Fibroblast of pulmonary artery (primary cell): ENCODE measurements at regions not wholly inside any gene's neighbourhood (a gene's known extent, or its start where the extent isn't known, plus 50 kb on each side); places are given as distances from the start of the nearest gene placed in this dataset.

Experiments used
- DNase-seq: peaks from one replicate; pipeline ENCODE4 v3.0.0-alpha.2; 2010; ENCODE audit warnings: low read depth
- H3K4me3 ChIP-seq: replicated peaks from 2 replicates; pipeline ENCODE4 v1.5.1; 2011; ENCODE audit warnings: low read depth, mild to moderate bottlenecking, control low read depth, low read length, moderate library complexity
- CTCF ChIP-seq: IDR thresholded peaks from 2 replicates; pipeline ENCODE4 v1.5.1; 2011; ENCODE audit warnings: mild to moderate bottlenecking, control low read depth, low read length, inconsistent platforms; ENCODE audit errors: missing control alignments

- no peak for TF ChIP-seq CTCF
- DNase-seq = no peak
- H3K4me3 ChIP-seq = no peak overlapping the region
Observed at GRCh38 chr3:148369381-148369780, 328.3 kb upstream of the AGTR1 start.

DNA sequence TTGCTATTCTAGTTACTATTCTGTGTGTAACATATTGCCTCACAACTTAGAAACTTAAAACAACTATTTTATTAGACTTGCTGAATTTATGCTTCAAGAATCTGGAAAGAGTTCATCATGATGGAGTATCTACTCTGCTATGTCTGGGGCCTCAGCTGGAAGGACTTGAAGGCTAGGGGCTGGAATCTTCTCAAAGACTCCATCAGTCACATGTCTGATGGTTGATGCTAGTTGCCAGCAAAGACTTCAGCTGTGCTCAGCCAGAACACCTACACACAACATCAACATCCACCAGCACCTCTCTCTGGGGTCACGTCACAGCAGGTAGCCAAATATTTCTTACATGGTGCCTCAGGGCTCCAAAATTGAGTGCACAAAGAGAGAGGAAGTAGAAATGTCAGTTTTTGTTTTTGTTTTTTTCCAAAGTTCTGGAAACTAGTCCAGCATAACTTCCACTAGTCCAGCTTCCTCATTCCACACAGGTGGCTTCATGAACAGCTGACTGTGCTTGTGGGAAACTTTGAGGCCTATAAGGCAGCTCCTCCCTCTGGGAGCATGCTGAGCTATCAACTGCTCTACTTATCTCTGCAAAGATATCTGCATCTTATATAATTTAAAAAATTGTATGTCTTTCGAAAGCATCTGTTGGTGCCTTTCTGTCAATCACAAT, 325.4 kb upstream of the AGTR1 start:
- DNase-seq = no peak
- no peak overlapping the region for H3K4me3 ChIP-seq
- no peak for TF ChIP-seq CTCF

GRCh38 chr3:148373961-148374360, 323.7 kb upstream of the AGTR1 start:
- no peak overlapping the region for H3K4me3 ChIP-seq
- TF ChIP-seq CTCF = no peak
- no peak for DNase-seq

- peak; percentile 68 for TF ChIP-seq CTCF
- no peak overlapping the region for H3K4me3 ChIP-seq
- DNase-seq = peak; percentile 81
Observed at GRCh38 chr3:148379763-148380382, 317.8 kb upstream of the AGTR1 start.

GRCh38 chr3:148381051-148381450, 316.7 kb upstream of the AGTR1 start:
- H3K4me3 ChIP-seq = no peak overlapping the region
- no peak for DNase-seq
- no peak for TF ChIP-seq CTCF

GRCh38 chr3:148389916-148390315, 307.8 kb upstream of the AGTR1 start:
- no peak for TF ChIP-seq CTCF
- DNase-seq = peak; percentile 23

GRCh38 chr3:148395821-148396220, 301.9 kb upstream of the AGTR1 start:
- no peak for DNase-seq
- H3K4me3 ChIP-seq = no peak overlapping the region
- TF ChIP-seq CTCF = no peak

More at GRCh38 chr3:148389916-148390315, 307.8 kb upstream of the AGTR1 start:
- H3K4me3 ChIP-seq = no peak overlapping the region
